GM08714 (cell line): ENCODE measurements at regions not wholly inside any gene's neighbourhood (a gene's known extent, or its start where the extent isn't known, plus 50 kb on each side); places are given as distances from the start of the nearest gene placed in this dataset.

Experiments
- H3K4me3 ChIP-seq: fragments of 200-500 bp; sonication (Bioruptor generic); 2 replicates; pipeline ENCODE4 v1.5.1; 2014; ENCODE audit warnings: mild to moderate bottlenecking, low read length, inconsistent platforms
- ZNF274 ChIP-seq: IDR thresholded peaks from 2 replicates; pipeline ENCODE4 v1.6.1; 2012; ENCODE audit warnings: mild to moderate bottlenecking, low read depth, low read length

GRCh38 chr18:2424420-2424819 is 146.9 kb downstream of the METTL4 start:
- no peak overlapping the region for H3K4me3 ChIP-seq
- no peak for TF ChIP-seq ZNF274

GRCh38 chr18:2425426-2426317 is 145.6 kb downstream of the METTL4 start:
- no peak overlapping the region for H3K4me3 ChIP-seq

GRCh38 chr18:2430191-2430590 is 141.1 kb downstream of the METTL4 start:
- no peak for TF ChIP-seq ZNF274
- H3K4me3 ChIP-seq, result no peak overlapping the region

More at GRCh38 chr18:2425426-2426317, 145.6 kb downstream of the METTL4 start:
- no peak for TF ChIP-seq ZNF274

DNA sequence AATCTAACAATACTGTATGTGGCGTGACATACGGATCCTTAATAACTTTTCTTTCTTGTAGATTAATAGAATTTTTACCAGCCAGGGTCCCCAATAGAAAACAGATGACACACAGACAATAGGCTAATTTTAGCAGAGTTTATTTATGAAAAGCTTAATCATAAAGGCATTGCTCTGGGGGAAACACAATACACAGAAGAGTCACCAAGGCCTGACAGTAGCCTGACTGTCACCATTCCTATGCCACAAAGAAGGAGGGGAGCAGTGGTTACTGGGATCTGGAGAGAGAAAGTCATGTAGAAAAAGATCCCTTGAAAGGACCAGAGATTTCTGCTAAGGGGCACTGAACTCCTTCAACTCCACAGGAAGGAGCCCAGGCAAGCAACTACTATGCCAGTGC is 139.5 kb downstream of the METTL4 start:
- no peak for TF ChIP-seq ZNF274
- H3K4me3 ChIP-seq, result no peak overlapping the region

- no peak for TF ChIP-seq ZNF274
- H3K4me3 ChIP-seq, result no peak overlapping the region
Measured at GRCh38 chr18:2433366-2433765, 137.9 kb downstream of the METTL4 start.

DNA sequence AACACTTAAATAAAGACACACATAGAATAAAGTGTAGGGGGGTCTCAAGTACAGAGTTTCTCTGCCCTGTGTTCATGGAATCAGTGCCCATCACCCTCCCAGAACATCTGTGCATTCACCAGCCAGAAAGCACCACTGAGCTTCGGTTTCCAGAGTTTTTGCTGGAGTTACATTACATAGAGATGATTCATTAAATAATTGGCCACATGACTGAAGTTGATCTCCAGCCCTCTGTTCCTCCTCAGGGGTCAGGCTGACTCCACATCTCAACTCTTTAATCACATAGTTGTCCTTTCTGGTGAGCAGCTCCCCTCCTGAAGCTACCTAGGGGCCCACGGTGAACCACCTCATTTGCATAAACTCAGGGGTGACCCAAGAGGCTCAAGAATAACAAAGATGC is 129.8 kb downstream of the METTL4 start:
- TF ChIP-seq ZNF274, result no peak
- H3K4me3 ChIP-seq, result no peak overlapping the region

GRCh38 chr18:2442006-2442405 is 129.3 kb downstream of the METTL4 start:
- no peak for TF ChIP-seq ZNF274
- H3K4me3 ChIP-seq, result no peak overlapping the region

DNA sequence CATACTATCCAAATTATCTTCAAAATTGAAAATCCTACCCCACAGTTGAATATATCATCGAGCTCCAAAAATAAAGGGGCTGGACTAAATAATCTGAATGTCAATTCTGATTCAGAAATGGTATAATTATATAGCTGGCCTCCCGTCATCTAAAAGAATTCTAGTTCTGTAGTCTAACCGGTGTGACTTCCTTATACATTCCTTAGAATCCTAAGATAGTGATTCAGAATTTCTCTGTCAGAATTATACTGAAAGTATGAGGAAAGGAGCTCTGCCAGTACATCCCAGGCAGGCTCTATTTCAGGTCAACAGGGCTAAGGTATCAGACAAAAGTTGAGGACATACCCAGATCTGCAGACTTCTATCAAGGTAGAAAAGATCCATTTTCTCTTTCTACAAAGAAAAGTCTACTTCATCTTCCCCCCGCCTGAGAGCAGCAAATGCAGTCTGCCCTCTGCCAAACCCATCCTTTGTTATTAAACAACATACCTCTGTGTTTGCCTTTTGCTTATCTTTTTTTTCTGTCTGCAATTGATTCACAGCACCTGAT is 128.5 kb downstream of the METTL4 start:
- no peak for TF ChIP-seq ZNF274
- no peak overlapping the region for H3K4me3 ChIP-seq

- no peak for TF ChIP-seq ZNF274
Measured at GRCh38 chr18:2444201-2444875, 127.0 kb downstream of the METTL4 start.

DNA sequence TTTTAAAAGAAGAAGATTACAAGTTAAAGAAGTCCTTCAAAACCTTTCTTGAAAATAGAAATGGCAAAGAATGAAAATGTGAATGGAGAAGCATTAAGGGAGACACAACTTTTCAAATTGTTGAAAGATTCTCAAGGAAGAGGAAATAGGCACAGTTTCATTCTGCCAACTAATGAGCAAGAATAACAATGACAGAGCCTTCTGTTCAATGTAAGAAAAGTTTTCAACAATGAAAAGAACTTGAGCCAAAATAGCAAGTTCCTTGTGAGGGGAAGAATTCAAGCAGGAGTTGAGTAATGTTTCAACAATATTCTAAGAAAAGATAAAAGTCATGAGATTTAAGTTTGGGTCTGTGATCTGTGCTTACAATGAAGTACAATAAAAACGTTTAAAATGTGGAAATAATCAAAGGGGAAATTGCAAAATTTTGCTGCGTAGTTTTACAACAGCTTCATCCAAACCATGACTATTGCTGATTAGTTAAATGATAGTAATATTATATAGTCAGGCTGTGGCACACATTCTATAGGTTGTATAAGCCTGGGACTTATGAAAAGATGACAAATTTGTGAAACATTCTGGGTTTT is 122.6 kb downstream of the METTL4 start:
- TF ChIP-seq ZNF274, result no peak
- no peak overlapping the region for H3K4me3 ChIP-seq

More at GRCh38 chr18:2444201-2444875, 127.0 kb downstream of the METTL4 start:
- no peak overlapping the region for H3K4me3 ChIP-seq

- no peak overlapping the region for H3K4me3 ChIP-seq
- no peak for TF ChIP-seq ZNF274
Measured at GRCh38 chr18:2451556-2451955, 119.7 kb downstream of the METTL4 start.

GRCh38 chr18:2459886-2460285 is 111.4 kb downstream of the METTL4 start:
- no peak overlapping the region for H3K4me3 ChIP-seq
- TF ChIP-seq ZNF274, result no peak

DNA sequence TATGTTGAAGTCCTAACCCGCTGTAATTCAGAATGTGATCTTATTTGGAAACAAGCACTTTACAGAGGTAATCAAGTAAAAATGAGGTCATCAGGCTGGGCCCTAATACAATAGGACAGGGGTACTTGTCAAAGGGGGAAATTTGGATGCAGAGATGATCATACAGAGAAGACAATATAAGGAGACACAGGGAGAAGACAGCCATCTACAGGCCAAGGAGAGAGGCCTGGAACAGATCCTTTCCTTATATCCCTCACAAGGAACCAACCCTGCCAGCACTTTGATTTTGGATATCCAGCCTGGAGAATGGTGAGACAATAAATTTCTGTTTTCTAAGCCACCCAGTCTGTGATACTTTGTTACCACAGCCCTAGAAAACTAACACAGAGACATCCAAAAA is 104.3 kb downstream of the METTL4 start:
- H3K4me3 ChIP-seq, result no peak overlapping the region
- TF ChIP-seq ZNF274, result no peak

- TF ChIP-seq ZNF274, result no peak
- no peak overlapping the region for H3K4me3 ChIP-seq
Measured at GRCh38 chr18:2468051-2468450, 103.3 kb downstream of the METTL4 start.
